Chondrocyte (in vitro differentiated cells): ENCODE measurements at regions not wholly inside any gene's neighbourhood (a gene's known extent, or its start where the extent isn't known, plus 50 kb on each side); places are given as distances from the start of the nearest gene placed in this dataset.

ENCODE experiments used
- DNase-seq: peaks from one replicate; pipeline ENCODE4 v3.0.0; 2021; ENCODE audit warnings: mixed read lengths, low spot score
- H3K27ac Mint-ChIP-seq: one replicate; pipeline ENCODE4 v1.8.0; 2021; ENCODE audit warnings: mild to moderate bottlenecking, moderate library complexity, mixed read lengths; ENCODE audit not compliant: unreplicated experiment
- H3K27me3 Mint-ChIP-seq: 2 replicates; pipeline ENCODE4 v1.8.0; 2021; ENCODE audit warnings: low read depth, mixed read lengths
- H3K36me3 Mint-ChIP-seq: 2 replicates; pipeline ENCODE4 v1.8.0; 2021; ENCODE audit warnings: low read depth, mixed read lengths
- H3K4me1 Mint-ChIP-seq: 2 replicates; pipeline ENCODE4 v1.8.0; 2021; ENCODE audit warnings: low read depth, mild to moderate bottlenecking, mixed read lengths
- H3K4me3 Mint-ChIP-seq: one replicate; pipeline ENCODE4 v1.8.0; 2021; ENCODE audit warnings: mild to moderate bottlenecking, moderate library complexity, mixed read lengths; ENCODE audit not compliant: unreplicated experiment
- H3K9me3 Mint-ChIP-seq: 2 replicates; pipeline ENCODE4 v1.8.0; 2021; ENCODE audit warnings: low read depth, mixed read lengths
- CTCF ChIP-seq: fragments of 200-600 bp; sonication (generic); IDR thresholded peaks from 2 replicates; pipeline ENCODE4 v1.5.0; 2021; ENCODE audit warnings: antibody characterized with exemption, mild to moderate bottlenecking, moderate library complexity

DNA sequence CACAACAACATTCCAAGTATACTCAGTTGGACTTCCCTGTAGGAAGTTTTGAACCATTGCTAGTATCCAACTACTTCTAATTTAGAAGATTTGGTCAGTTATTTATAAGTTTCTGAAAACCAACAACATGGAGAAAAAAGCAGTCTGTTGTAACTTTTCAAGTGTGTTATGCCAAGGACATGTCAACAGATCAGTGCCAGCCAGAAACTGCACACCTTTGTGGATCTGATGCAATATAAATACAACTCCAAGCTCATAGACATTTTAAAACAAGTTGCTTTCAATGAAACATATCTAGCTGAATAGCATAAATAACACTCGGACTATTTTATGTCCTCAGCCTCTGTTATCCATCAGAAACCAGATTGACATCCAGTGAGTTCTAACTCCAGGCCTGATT is 58.3 kb upstream of the CARMIL1 start:
- no peak for DNase-seq
- Mint-ChIP-seq H3K9me3 (no peaks in the 10 kb centered on the region), H3K4me1 (peaks cover 16% of the 10 kb centered on the region), H3K27me3 (no peaks in the 10 kb centered on the region), H3K27ac (no peak overlapping the region), H3K36me3 (no peaks in the 10 kb centered on the region), H3K4me3 (no peak overlapping the region)
- no peak for TF ChIP-seq CTCF

DNA sequence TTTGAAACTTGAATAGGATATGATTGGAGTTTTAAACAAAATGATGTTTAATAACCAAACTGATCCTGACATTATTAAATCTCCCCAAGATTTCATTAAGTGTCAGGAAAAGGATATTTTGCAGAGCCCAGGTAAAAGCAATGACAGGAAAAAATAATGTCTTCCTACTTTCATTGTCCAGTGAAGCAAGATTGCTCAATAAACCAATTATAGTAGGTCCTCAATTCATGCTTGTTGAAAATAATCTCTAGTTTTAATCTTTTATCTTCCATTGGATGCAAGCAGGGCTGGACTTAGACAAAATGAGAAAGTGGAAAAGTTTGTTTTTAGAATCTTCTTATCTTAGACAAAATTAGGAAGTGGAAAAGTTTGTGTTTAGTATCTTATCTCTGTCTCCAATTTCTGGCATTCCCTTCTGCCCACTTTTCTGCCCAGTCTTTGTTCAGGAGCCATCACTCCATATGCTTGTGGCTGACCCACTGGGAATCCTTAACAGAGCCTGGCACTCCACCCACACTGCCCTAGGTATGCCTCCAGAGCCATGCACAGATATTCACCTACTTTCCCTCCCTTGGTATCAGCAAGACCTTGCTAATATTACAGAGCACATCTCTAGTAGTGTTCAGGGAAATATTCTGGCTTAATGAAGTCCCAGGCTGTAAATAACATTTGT is 57.0 kb upstream of the CARMIL1 start:
- no peak for DNase-seq
- no peaks in the 10 kb centered on the region for H3K36me3 Mint-ChIP-seq
- H3K4me1 Mint-ChIP-seq: peaks cover 16% of the 10 kb centered on the region
- no peak overlapping the region for H3K27ac Mint-ChIP-seq
- no peak for TF ChIP-seq CTCF
- no peaks in the 10 kb centered on the region for H3K27me3 Mint-ChIP-seq
- H3K4me3 Mint-ChIP-seq: no peak overlapping the region
- H3K9me3 Mint-ChIP-seq: no peaks in the 10 kb centered on the region

DNA sequence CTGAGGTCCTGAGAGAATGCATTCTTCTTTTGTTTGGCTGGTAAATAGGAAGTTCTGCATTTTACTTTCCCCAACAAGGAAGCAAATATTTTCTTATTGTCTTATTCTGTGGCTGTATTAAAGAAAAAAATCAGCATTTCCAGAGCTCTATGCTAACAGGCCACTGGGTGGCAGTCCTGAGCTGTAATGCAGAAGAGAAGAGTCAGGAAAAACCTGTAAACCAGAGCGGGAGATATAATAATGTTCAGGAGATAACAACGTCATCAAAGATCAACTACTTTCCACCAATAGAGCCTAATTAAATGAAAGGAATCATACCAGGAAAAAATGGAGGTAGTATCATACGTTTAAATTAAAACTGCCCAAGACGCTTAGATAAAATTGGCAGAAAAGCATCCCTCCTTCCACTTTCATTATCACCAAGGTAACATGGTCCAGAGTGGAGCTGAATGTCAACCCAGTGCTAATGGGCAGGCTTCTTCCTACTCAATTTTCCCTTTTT is 55.6 kb upstream of the CARMIL1 start:
- peak; percentile 99 for TF ChIP-seq CTCF
- no peak overlapping the region for H3K27ac Mint-ChIP-seq
- no peaks in the 10 kb centered on the region for H3K27me3 Mint-ChIP-seq
- H3K4me1 Mint-ChIP-seq: peaks cover 16% of the 10 kb centered on the region
- no peaks in the 10 kb centered on the region for H3K9me3 Mint-ChIP-seq
- no peak for DNase-seq
- H3K4me3 Mint-ChIP-seq: peak overlapping the region; percentile 8
- H3K36me3 Mint-ChIP-seq: no peaks in the 10 kb centered on the region

DNA sequence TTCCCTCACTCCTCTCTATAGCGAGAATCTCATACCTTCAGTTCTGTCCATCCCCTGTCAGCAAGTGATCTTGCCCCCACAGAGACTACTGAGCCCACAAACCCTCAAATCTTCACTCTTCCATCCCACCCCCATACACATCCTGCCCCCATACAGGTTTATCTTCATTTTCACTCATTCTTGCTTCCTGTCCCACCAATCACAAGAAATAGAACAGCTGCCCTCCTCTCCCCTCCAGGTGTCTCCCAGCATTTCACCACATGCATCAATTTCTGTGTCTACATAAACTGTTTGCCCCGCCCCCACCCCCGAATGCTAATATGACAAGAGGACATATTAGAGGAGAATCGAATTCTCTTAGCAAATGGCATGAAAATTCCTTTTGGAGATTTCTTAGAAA is 54.9 kb upstream of the CARMIL1 start:
- Mint-ChIP-seq H3K9me3 (no peaks in the 10 kb centered on the region), H3K27ac (no peak overlapping the region), H3K4me3 (no peak overlapping the region), H3K36me3 (no peaks in the 10 kb centered on the region), H3K4me1 (peaks cover 18% of the 10 kb centered on the region), H3K27me3 (no peaks in the 10 kb centered on the region)
- no peak for TF ChIP-seq CTCF
- no peak for DNase-seq

DNA sequence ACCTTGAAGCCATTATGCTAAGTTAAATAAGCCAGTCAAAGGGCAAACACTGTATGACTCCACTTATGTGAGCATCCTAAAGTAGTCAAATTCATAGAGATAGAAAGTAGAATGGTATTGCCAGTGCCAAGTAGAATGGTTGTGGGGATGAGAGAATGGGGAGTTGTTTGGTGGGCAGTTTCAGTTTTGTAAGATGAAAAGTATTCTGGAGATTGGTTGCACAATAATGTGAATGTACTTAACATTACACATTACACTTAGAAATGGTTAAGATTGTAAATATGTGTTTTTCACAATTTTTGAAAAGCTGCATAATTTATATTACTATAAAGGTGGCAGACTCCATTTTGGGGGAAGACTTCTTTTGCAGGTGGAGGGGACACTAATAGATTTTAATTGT is 51.3 kb upstream of the CARMIL1 start:
- no peaks in the 10 kb centered on the region for H3K9me3 Mint-ChIP-seq
- H3K27ac Mint-ChIP-seq: no peak overlapping the region
- no peaks in the 10 kb centered on the region for H3K36me3 Mint-ChIP-seq
- no peaks in the 10 kb centered on the region for H3K27me3 Mint-ChIP-seq
- TF ChIP-seq CTCF: no peak
- no peak for DNase-seq
- no peak overlapping the region for H3K4me3 Mint-ChIP-seq
- peaks cover 29% of the 10 kb centered on the region for H3K4me1 Mint-ChIP-seq
